Smooth muscle cell (in vitro differentiated cells): ENCODE measurements at regions not wholly inside any gene's neighbourhood (a gene's known extent, or its start where the extent isn't known, plus 50 kb on each side); places are given as distances from the start of the nearest gene placed in this dataset.

Source experiments
- DNase-seq: peaks from one replicate; lab custom pipeline; 2025; ENCODE audit not compliant: unreplicated experiment; lab: John Stamatoyannopoulos, UW
- H2AFZ ChIP-seq: fragments of 200-600 bp; sonication (generic); 2 replicates; pipeline ENCODE4 v1.6.0; 2016; ENCODE audit warnings: antibody characterized with exemption, low read depth, mild to moderate bottlenecking
- H3F3A ChIP-seq: fragments of 200-600 bp; sonication (generic); 2 replicates; pipeline ENCODE4 v1.6.0; 2017; ENCODE audit warnings: antibody characterized with exemption, low read depth
- H3K27ac ChIP-seq: fragments of 200-600 bp; sonication (generic); 2 replicates; pipeline ENCODE4 v1.5.1; 2016; ENCODE audit warnings: low read depth, mild to moderate bottlenecking
- H3K27me3 ChIP-seq: fragments of 200-600 bp; sonication (generic); 2 replicates; pipeline ENCODE4 v1.6.1; 2016; ENCODE audit warnings: low read depth, mild to moderate bottlenecking
- H3K36me3 ChIP-seq: fragments of 200-600 bp; sonication (generic); 2 replicates; pipeline ENCODE4 v1.5.1; 2016; ENCODE audit warnings: low read depth
- H3K4me1 ChIP-seq: fragments of 200-600 bp; sonication (generic); 2 replicates; pipeline ENCODE4 v1.5.1; 2016; ENCODE audit warnings: low read depth
- H3K4me2 ChIP-seq: fragments of 200-600 bp; sonication (generic); 2 replicates; pipeline ENCODE4 v1.6.0; 2016; ENCODE audit warnings: mild to moderate bottlenecking
- H3K4me3 ChIP-seq: fragments of 200-600 bp; sonication (generic); 2 replicates; pipeline ENCODE4 v1.5.1; 2016; ENCODE audit warnings: mild to moderate bottlenecking
- H3K79me2 ChIP-seq: fragments of 200-600 bp; sonication (generic); 2 replicates; pipeline ENCODE4 v1.6.0; 2016; ENCODE audit warnings: low read depth, mild to moderate bottlenecking
- H3K9ac ChIP-seq: fragments of 200-600 bp; sonication (generic); 2 replicates; pipeline ENCODE4 v1.6.0; 2016; ENCODE audit warnings: low read depth
- H3K9me3 ChIP-seq: fragments of 200-600 bp; sonication (generic); replicated peaks from 2 replicates; pipeline ENCODE4 v1.5.1; 2016; ENCODE audit warnings: low read depth
- H4K20me1 ChIP-seq: fragments of 200-600 bp; sonication (generic); 2 replicates; pipeline ENCODE4 v1.6.0; 2016; ENCODE audit warnings: low read depth
- CTCF ChIP-seq: fragments of 200-600 bp; sonication (generic); IDR thresholded peaks from 2 replicates; pipeline ENCODE4 v1.5.1; 2017; ENCODE audit warnings: borderline replicate concordance, mild to moderate bottlenecking, antibody characterized with exemption; ENCODE audit not compliant: insufficient read depth, poor library complexity, severe bottlenecking
- WGBS: methylation state at CpG from one replicate; pipeline ENCODE4 v1.1.7; 2016; ENCODE audit warnings: low lambda C conversion rate; 5-methylcytosine and 5-hydroxymethylcytosine counted together

- no peak overlapping the region for H3K27ac ChIP-seq
- no peak overlapping the region for H3K4me2 ChIP-seq
- no peak overlapping the region for H3K4me3 ChIP-seq
- H3K9ac ChIP-seq: no peak overlapping the region
- no peak for DNase-seq
- H3K79me2 ChIP-seq: no peaks in the 10 kb centered on the region
- no peak for TF ChIP-seq CTCF
- no peaks in the 10 kb centered on the region for H3K36me3 ChIP-seq
- no peaks in the 10 kb centered on the region for H4K20me1 ChIP-seq
- H3K4me1 ChIP-seq: no peaks in the 10 kb centered on the region
- WGBS: 75% methylated on average over 6 of the region's 6 CpGs
- H3F3A ChIP-seq: no peaks in the 10 kb centered on the region
- H3K27me3 ChIP-seq: no peaks in the 10 kb centered on the region
- H2AFZ ChIP-seq: no peak overlapping the region
- no peaks in the 10 kb centered on the region for H3K9me3 ChIP-seq
Observed at GRCh38 chr5:154568589-154568988, 90.6 kb upstream of the HAND1 start.

- Histone ChIP-seq H3K9ac (no peak overlapping the region), H3F3A (no peaks in the 10 kb centered on the region), H3K27me3 (no peaks in the 10 kb centered on the region), H3K4me3 (no peak overlapping the region), H3K27ac (no peak overlapping the region), H3K4me2 (no peak overlapping the region), H3K9me3 (no peaks in the 10 kb centered on the region), H3K36me3 (no peaks in the 10 kb centered on the region), H3K4me1 (no peaks in the 10 kb centered on the region), H3K79me2 (no peaks in the 10 kb centered on the region), H2AFZ (no peak overlapping the region), H4K20me1 (no peaks in the 10 kb centered on the region)
- DNase-seq: no peak
- no peak for TF ChIP-seq CTCF
- 93% methylated on average over 6 of the region's 6 CpGs for WGBS
Observed at GRCh38 chr5:154567155-154567554, 89.1 kb upstream of the HAND1 start.

GRCh38 chr5:154566146-154566680, 88.2 kb upstream of the HAND1 start:
- H3K4me1 ChIP-seq: no peaks in the 10 kb centered on the region
- 90% methylated on average over 5 of the region's 5 CpGs for WGBS
- H4K20me1 ChIP-seq: no peaks in the 10 kb centered on the region
- H2AFZ ChIP-seq: no peak overlapping the region
- no peaks in the 10 kb centered on the region for H3K9me3 ChIP-seq
- no peaks in the 10 kb centered on the region for H3F3A ChIP-seq
- no peak overlapping the region for H3K4me3 ChIP-seq
- no peaks in the 10 kb centered on the region for H3K36me3 ChIP-seq
- H3K27ac ChIP-seq: no peak overlapping the region
- no peak for DNase-seq
- no peaks in the 10 kb centered on the region for H3K79me2 ChIP-seq
- H3K4me2 ChIP-seq: no peak overlapping the region
- H3K27me3 ChIP-seq: no peaks in the 10 kb centered on the region
- no peak for TF ChIP-seq CTCF
- H3K9ac ChIP-seq: no peak overlapping the region

GRCh38 chr5:154565123-154565522, 87.1 kb upstream of the HAND1 start:
- Histone ChIP-seq H3K27me3 (no peaks in the 10 kb centered on the region), H3K9me3 (no peaks in the 10 kb centered on the region), H3K79me2 (no peaks in the 10 kb centered on the region), H3K27ac (no peak overlapping the region), H3K4me1 (no peaks in the 10 kb centered on the region), H3K36me3 (no peaks in the 10 kb centered on the region), H3K4me3 (no peak overlapping the region), H3F3A (no peaks in the 10 kb centered on the region), H2AFZ (no peak overlapping the region), H4K20me1 (no peaks in the 10 kb centered on the region), H3K4me2 (no peak overlapping the region), H3K9ac (no peak overlapping the region)
- 88% methylated on average over 5 of the region's 5 CpGs for WGBS
- TF ChIP-seq CTCF: no peak
- DNase-seq: no peak
